A204.1 (cell line): ENCODE measurements at regions not wholly inside any gene's neighbourhood (a gene's known extent, or its start where the extent isn't known, plus 50 kb on each side); places are given as distances from the start of the nearest gene placed in this dataset.
A peak's percentile ranks its signal among the peaks of the same experiment; 100 is the strongest.
"Not testable (repeated sequence)": the region's sequence is repeated elsewhere in the genome, so short reads cannot be mapped to it uniquely, and the experiment has no call there.

ENCODE experiments used
- FAIRE-seq: peaks from 2 replicates; lab custom pipeline; 2012; peaks lifted over from hg19 to GRCh38; lab: Jason Lieb, UNC

- no peak for FAIRE-seq
Measured at GRCh38 chr9:12274577-12274976, 418.6 kb upstream of the TYRP1 start.

- no peak for FAIRE-seq
Measured at GRCh38 chr9:12276505-12276904, 416.7 kb upstream of the TYRP1 start.

GRCh38 chr9:12289711-12290110, 403.5 kb upstream of the TYRP1 start:
- FAIRE-seq = no peak

GRCh38 chr9:12290166-12290869, 402.9 kb upstream of the TYRP1 start:
- no peak for FAIRE-seq

GRCh38 chr9:12305211-12305610, 388.0 kb upstream of the TYRP1 start:
- FAIRE-seq = no peak

- FAIRE-seq = no peak
Measured at GRCh38 chr9:12314589-12314988, 378.6 kb upstream of the TYRP1 start.

- FAIRE-seq = no peak
Measured at GRCh38 chr9:12318732-12319685, 374.2 kb upstream of the TYRP1 start.

GRCh38 chr9:12329623-12329985, 363.6 kb upstream of the TYRP1 start:
- FAIRE-seq = peak; percentile 61

GRCh38 chr9:12333966-12334365, 359.2 kb upstream of the TYRP1 start:
- FAIRE-seq = not testable (repeated sequence)

GRCh38 chr9:12350775-12351174, 342.4 kb upstream of the TYRP1 start:
- FAIRE-seq = no peak

GRCh38 chr9:12351293-12352044, 341.7 kb upstream of the TYRP1 start:
- no peak for FAIRE-seq

- FAIRE-seq = no peak
Measured at GRCh38 chr9:12352045-12352315, 341.2 kb upstream of the TYRP1 start.

- FAIRE-seq = no peak
Measured at GRCh38 chr9:12363439-12363838, 329.7 kb upstream of the TYRP1 start.

GRCh38 chr9:12368569-12368968, 324.6 kb upstream of the TYRP1 start:
- no peak for FAIRE-seq

- FAIRE-seq = no peak
Measured at GRCh38 chr9:12391839-12392509, 301.2 kb upstream of the TYRP1 start.

GRCh38 chr9:12394105-12394504, 299.1 kb upstream of the TYRP1 start:
- no peak for FAIRE-seq

GRCh38 chr9:12403721-12404120, 289.5 kb upstream of the TYRP1 start:
- no peak for FAIRE-seq

- FAIRE-seq = no peak
Measured at GRCh38 chr9:12413986-12414385, 279.2 kb upstream of the TYRP1 start.

GRCh38 chr9:12414514-12414913, 278.7 kb upstream of the TYRP1 start:
- FAIRE-seq = no peak

GRCh38 chr9:12415361-12415760, 277.8 kb upstream of the TYRP1 start:
- no peak for FAIRE-seq

- no peak for FAIRE-seq
Measured at GRCh38 chr9:12416716-12417115, 276.5 kb upstream of the TYRP1 start.

- FAIRE-seq = no peak
Measured at GRCh38 chr9:12424243-12424642, 268.9 kb upstream of the TYRP1 start.
